DMS 273 treated with DMSO at 0.1 percent for 48 hours (cell line): ENCODE measurements at regions not wholly inside any gene's neighbourhood (a gene's known extent, or its start where the extent isn't known, plus 50 kb on each side); places are given as distances from the start of the nearest gene placed in this dataset.
A peak's percentile ranks its signal among the peaks of the same experiment; 100 is the strongest.
"Not testable (repeated sequence)": the region's sequence is repeated elsewhere in the genome, so short reads cannot be mapped to it uniquely, and the experiment has no call there.

Experiments used
- DNase-seq: peaks from one replicate; lab custom pipeline; 2025; lab: John Stamatoyannopoulos, UW

DNA sequence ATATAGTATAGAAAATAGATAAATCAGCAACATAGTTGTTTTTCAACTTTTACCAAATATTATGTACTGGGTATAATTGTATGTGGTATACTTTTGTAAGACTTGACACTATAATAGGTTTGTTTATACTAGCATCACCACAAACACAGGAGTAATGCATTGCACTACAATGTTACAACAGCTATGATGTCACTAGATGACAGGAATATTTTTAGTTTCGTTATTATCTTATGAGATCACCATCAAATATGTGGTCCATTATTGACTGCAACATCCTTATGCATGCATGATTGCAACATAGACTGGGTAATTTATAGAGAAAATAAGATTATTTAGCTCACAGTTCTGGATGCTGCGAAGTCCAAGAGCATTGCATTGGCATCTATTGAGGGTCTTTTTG, 678.4 kb upstream of the ZNF804A start:
- DNase-seq, result no peak

GRCh38 chr2:183925281-183925680, 673.0 kb upstream of the ZNF804A start:
- no peak for DNase-seq

- DNase-seq, result no peak
Measured at GRCh38 chr2:183926433-183926832, 671.9 kb upstream of the ZNF804A start.

- no peak for DNase-seq
Measured at GRCh38 chr2:183927406-183928325, 670.7 kb upstream of the ZNF804A start.

- DNase-seq, result no peak
Measured at GRCh38 chr2:183935005-183935404, 663.3 kb upstream of the ZNF804A start.

DNA sequence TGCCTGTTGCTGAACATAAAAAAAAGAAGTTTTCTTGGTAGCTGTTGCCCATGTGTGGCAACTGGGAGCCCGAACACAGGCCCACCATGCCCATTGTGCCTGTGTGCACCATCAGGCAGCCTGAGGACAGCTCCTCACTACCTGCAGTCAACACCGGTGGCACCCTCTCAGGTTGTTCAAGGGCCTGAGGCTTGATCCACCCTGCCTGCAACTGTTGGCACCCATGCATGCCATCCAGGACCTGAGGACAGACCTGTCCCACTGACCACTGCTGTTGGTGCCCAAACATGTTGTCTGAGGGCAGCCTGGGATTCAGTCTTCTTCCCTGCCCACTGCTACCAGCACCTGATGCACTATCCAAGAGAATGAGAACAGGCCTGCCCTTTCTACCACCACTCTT, 661.1 kb upstream of the ZNF804A start:
- DNase-seq, result no peak

DNA sequence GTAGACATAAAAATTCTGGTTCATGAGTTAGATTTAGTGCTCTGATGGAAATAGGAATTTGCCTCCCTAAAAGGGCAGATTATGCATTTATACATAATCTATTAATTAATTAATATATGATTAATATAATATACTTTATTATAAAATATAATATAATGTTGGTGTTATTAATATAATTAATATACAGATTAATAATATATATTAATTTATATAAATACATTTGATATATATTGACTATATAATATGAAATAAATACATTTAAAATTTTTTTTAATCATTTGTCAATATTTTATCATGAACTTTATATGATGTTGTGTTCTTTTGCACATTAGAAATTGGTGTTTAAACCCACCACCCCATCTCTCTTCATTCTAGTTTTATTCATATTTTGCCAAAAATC, 652.1 kb upstream of the ZNF804A start:
- no peak for DNase-seq

DNA sequence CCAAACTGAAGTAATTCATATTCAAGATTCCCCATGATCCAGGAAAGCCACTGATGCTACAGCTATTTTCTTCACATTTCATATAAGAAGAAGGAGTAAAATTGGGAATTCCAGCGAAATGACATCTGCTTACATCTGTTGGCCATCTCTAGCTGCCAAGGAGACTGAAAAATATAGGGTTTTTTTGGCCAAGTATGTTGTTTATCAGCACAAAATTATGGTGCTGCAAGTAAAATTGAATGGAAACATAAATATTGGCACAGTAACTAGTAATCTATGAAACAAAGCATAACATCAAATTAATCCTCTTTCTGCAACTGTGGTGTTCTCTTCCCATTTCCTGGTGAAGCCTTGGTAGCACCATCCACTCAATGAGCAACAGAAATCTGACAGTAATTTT, 649.5 kb upstream of the ZNF804A start:
- no peak for DNase-seq

- DNase-seq, result peak; percentile 29
Measured at GRCh38 chr2:183950673-183951072, 647.7 kb upstream of the ZNF804A start.

- no peak for DNase-seq
Measured at GRCh38 chr2:183951630-183952029, 646.7 kb upstream of the ZNF804A start.

GRCh38 chr2:183952741-183953140, 645.6 kb upstream of the ZNF804A start:
- no peak for DNase-seq

- no peak for DNase-seq
Measured at GRCh38 chr2:183963609-183964008, 634.7 kb upstream of the ZNF804A start.

- no peak for DNase-seq
Measured at GRCh38 chr2:183964565-183964964, 633.8 kb upstream of the ZNF804A start.

DNA sequence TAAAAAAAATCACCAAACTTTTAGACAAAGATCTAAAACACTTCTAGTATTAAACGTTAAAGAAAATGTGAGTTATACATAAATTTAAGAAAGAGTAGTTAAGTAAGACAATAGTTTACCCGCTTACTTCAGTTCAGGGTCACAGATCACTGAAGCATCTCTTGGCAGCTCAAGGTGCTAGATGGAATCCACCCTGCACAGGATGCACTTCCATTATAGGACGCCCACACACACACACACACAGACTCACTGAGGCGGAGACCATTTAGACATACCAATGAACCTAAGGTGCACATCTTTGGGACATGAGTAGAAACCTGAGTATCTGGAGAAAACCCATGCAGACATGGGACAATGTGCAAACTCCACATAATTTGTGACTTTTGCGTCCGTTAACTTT, 630.6 kb upstream of the ZNF804A start:
- DNase-seq, result no peak

- DNase-seq, result not testable (repeated sequence)
Measured at GRCh38 chr2:183975676-183976075, 622.7 kb upstream of the ZNF804A start.

- no peak for DNase-seq
Measured at GRCh38 chr2:183984871-183985270, 613.5 kb upstream of the ZNF804A start.

DNA sequence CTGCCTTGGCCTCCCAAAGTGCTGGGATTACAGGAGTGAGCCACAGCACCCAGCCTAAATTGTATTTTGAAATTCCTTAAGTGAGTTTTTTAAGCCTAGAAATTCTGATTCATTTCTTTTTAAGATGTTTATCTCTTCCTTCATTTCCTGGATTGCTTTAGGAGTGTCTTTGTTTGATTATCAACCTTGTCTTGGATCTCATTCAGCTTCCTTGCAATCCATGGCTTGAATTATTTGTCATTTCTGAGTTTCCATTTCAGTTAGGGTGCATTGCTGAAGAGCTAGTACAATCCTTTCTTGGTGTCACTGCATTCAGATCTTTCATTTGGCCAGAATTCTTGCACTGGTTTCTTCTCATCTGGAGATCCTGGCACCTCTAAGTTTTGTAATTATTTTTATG, 606.4 kb upstream of the ZNF804A start:
- DNase-seq, result no peak

- DNase-seq, result no peak
Measured at GRCh38 chr2:183993052-183993451, 605.3 kb upstream of the ZNF804A start.

DNA sequence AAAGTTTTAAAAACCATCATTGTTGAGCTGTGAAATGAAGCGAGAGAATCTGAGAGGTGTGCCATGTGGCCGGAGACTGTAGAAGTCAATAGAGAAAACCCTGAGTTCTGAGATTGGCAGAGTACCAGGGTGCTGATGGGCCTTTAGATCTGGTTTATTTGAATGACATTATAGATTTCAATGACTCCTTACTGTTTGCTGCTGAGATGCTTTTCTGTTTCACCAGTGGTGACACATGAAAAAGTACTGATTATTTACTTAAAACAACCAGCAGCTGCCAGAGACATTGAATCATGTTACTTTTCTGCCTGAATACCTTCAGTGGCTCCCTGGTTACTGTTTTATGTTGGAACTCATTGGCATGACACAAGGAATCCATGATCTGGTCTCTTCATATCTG, 602.7 kb upstream of the ZNF804A start:
- peak; percentile 32 for DNase-seq

DNA sequence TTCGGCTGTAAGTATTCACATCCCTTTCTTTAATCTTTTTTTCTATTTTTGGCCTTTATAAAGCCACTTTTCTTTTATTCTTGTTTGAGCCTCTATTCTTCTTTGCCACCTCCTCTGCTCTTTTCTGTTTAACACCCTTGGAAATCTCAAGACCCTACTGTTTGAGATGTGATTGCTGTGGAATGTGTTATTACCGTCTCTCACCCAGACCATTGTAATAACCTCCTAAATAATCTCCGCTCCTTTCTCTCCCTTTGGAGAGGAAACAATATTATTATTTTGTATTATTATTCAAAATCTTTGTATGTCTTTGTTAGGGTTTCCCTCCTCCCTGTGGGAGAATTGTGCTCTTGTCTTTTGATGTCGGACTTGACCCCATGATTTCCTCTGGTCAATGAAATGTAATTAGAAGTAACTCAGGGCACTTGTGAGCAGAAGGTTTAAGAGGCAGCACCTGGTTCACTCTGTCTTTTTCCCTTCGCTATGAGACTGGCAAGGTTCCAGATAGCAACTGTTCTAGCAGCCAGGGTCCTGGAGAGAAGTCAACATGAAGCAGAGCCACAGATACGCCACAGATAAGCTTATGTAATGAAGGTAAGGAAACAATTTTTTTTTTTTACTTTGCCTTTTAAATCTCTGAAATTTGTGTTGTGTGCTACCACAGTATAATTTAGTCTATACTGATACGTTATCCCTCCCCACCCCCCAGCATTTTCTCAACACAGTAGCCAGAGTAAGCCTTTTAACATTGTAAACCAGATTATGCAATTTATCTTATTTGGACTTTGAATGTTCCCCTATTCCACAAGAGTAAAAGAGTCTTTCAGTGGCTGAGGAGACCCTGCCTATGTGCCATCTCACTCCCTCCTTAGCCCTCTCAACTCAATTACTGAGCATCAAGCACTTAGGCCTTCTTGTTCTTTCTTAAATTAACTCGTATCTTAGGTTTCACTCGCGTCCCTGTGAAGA, 601.2 kb upstream of the ZNF804A start:
- DNase-seq, result peak; percentile 56

DNA sequence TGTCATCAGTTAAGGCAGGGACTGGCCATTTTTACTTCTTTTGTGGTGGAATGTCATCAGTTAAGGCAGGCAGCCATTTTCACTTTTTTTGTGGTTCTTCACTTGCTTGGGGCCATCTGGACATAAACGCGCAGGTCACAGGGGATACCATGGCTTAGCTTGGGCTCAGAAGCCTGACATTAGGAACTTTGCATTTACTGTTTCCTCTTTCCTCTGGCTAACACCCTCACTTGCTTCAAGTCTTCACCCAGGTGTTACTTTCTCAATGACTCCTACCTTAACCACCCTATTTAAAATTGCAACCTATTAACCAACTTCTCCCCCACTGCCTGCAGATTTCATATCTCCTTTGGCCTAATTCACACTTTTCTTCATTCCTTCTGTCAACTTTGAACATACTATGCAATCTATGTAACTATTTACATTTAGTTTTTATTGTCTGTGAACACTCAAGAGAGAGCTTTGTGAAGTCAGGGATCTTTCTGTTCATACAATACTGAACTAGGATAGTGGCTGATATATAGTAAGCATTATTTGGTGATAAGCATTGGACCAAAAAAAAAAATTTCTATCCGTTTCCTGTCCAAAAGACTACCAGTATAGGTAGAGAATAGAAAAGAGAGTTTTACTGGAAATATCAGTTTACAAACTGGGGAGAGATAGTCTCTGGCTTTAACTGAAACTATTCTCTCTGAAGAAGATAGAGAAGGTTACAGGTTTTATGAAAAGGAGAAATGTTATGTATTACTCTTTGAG, 600.1 kb upstream of the ZNF804A start:
- DNase-seq, result no peak

GRCh38 chr2:183998797-183999190, 599.5 kb upstream of the ZNF804A start:
- no peak for DNase-seq
